Astrocyte (in vitro differentiated cells and primary cell): ENCODE measurements at regions not wholly inside any gene's neighbourhood (a gene's known extent, or its start where the extent isn't known, plus 50 kb on each side); places are given as distances from the start of the nearest gene placed in this dataset.

ENCODE experiments used
- EZH2 ChIP-seq: IDR thresholded peaks from 2 replicates; pipeline ENCODE4 v1.6.1; 2012; ENCODE audit warnings: mild to moderate bottlenecking, low read length, inconsistent platforms; ENCODE audit not compliant: insufficient read depth
- TF ChIP-seq, protein P1 (sequence below): IDR thresholded peaks from 2 replicates; pipeline ENCODE4 v1.5.1; 2011; ENCODE audit warnings: low read depth, mild to moderate bottlenecking, inconsistent platforms, low read length, moderate library complexity; ENCODE audit not compliant: insufficient read depth

DNA sequence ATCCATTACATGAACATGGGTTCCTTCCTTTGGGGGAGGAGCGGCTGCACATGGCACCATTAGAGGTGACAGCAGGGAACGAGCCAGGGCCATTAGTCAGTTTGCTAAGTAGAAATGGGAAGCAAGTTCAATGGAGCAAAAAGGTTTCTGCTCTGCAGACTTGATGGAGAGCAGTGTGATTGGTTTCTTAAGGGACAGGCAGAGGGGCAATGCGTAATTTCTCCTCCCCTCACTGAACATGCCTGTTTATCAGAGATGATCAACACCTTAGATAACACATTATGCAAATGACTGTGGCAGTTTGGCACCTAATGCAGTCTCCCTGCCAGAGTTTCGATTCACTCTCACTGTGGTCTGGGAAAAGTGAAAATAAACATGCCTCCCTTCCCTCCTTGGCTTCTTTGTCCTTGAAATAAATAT, 414.5 kb downstream of the STK39 start:
- TF ChIP-seq EZH2, result no peak
- TF ChIP-seq, protein P1, sequence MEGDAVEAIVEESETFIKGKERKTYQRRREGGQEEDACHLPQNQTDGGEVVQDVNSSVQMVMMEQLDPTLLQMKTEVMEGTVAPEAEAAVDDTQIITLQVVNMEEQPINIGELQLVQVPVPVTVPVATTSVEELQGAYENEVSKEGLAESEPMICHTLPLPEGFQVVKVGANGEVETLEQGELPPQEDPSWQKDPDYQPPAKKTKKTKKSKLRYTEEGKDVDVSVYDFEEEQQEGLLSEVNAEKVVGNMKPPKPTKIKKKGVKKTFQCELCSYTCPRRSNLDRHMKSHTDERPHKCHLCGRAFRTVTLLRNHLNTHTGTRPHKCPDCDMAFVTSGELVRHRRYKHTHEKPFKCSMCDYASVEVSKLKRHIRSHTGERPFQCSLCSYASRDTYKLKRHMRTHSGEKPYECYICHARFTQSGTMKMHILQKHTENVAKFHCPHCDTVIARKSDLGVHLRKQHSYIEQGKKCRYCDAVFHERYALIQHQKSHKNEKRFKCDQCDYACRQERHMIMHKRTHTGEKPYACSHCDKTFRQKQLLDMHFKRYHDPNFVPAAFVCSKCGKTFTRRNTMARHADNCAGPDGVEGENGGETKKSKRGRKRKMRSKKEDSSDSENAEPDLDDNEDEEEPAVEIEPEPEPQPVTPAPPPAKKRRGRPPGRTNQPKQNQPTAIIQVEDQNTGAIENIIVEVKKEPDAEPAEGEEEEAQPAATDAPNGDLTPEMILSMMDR, result no peak
